Adrenal gland (tissue), 9 donors: ENCODE measurements at regions not wholly inside any gene's neighbourhood (a gene's known extent, or its start where the extent isn't known, plus 50 kb on each side); places are given as distances from the start of the nearest gene placed in this dataset.

Experiments used
- DNase-seq, 7 donors: peaks; one replicate each; pipeline ENCODE4 v3.0.0-alpha.2; 2019 to 2020
- H3K27ac ChIP-seq, 5 donors: fragments of 200-600 bp; sonication (generic) in 4 of 5; 1 replicate in 3 of 5; 2 replicates in 2 of 5; pipeline versions ENCODE4 v1.5.1 to v1.8.0; 2016 to 2020; ENCODE audit warnings: mild to moderate bottlenecking in 1 of 5
- H3K27me3 ChIP-seq: fragments of 200-600 bp; 2 replicates; pipeline ENCODE4 v1.8.0; 2021
- H3K36me3 ChIP-seq, 2 donors: fragments of 200-600 bp; replicated peaks in 1 of 2; 1 replicate in 1 of 2; 2 replicates in 1 of 2; pipeline versions ENCODE4 v1.5.1 to v1.8.0; 2018 to 2022
- H3K4me1 ChIP-seq, 2 donors: fragments of 200-600 bp; replicated peaks in 1 of 2; 1 replicate in 1 of 2; 2 replicates in 1 of 2; pipeline versions ENCODE4 v1.5.1 to v1.8.0; 2018 to 2021
- H3K4me3 ChIP-seq, 4 donors: fragments of 200-600 bp; sonication (generic) in 3 of 4; one replicate each; pipeline ENCODE4 v1.5.1; 2016 to 2018
- H3K9me3 ChIP-seq, 3 donors: fragments of 200-600 bp; sonication (generic) in 1 of 3; replicated peaks in 1 of 3; 1 replicate in 2 of 3; 2 replicates in 1 of 3; pipeline versions ENCODE4 v1.5.1 to v1.8.0; 2016 to 2021
- POLR2A ChIP-seq, 2 donors: fragments of 450-650 bp; IDR thresholded peaks; one replicate each; pipeline ENCODE4 v1.6.1; 2017; ENCODE audit warnings: antibody characterized with exemption in 2 of 2, mild to moderate bottlenecking in 2 of 2, moderate library complexity in 1 of 2
- WGBS, 4 donors: extraction: QIAGEN DNeasy Blood & Tissue Kit in 2 of 4; methylation state at CpG; one replicate each; pipeline versions ENCODE4 v1.1.5 to v1.1.7; 2013 to 2017; 5-methylcytosine and 5-hydroxymethylcytosine counted together
- intact Hi-C, 2 donors: fragments of 100-400 bp; cut with DNase I; formaldehyde crosslinking; loops; one replicate each; pipeline versions ENCODE4 v1.14.1 to v1.15.0; 2022 to 2023
- TF ChIP-seq, protein P1 (sequence below), 6 experiments: fragments of 450-650 bp in 4 of 6; fragments of 200-600 bp in 2 of 6; sonication (generic) in 1 of 6; IDR thresholded peaks; 1 replicate in 5 of 6; 2 replicates in 1 of 6; pipeline versions ENCODE4 v1.5.1 to v1.8.0; 2016 to 2021; ENCODE audit warnings: antibody characterized with exemption in 6 of 6, mild to moderate bottlenecking in 2 of 6, moderate library complexity in 1 of 6
- donor health status: healthy with polysubstance abuse.
- donor health status: Bipolar disorder and iron deficiency.
- donor health status: DM: yes; HTN: yes; CAD: no.
- donor health status: DM: no; HTN: no; CAD: no.
- donor health status: DM: no; HTN: no; CAD: no.

DNA sequence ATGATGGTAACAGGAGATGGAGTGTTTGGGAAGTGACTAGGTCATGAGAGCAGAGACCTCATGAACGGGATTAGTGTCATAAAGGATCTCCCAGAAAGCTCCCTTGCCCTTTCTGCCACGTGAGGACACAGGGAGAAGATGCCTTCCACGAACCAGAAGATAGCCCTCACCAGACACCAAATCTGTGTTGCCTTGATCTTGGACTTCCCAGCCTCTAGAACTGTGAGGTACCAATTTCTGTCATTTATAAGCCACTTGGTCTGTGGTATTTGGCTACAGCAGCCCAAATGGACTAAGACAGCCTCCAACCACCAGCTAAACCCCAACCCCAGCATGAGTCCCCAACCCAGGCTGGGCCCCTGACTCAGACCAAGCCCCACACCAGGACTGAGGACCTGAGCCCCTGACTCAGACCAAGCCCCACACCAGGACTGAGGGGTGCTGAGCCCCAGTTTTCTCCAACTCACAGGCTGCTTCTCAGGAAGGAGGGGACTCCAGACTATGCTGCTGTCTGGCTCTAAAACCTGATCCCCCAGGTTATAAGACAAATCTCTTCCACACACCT is 54.1 kb downstream of the PTPRS start:
- no peak overlapping the region for H3K4me3 ChIP-seq
- TF ChIP-seq POLR2A (IDR thresholded peaks at IDR 0.05) = no peak
- TF ChIP-seq, protein P1, sequence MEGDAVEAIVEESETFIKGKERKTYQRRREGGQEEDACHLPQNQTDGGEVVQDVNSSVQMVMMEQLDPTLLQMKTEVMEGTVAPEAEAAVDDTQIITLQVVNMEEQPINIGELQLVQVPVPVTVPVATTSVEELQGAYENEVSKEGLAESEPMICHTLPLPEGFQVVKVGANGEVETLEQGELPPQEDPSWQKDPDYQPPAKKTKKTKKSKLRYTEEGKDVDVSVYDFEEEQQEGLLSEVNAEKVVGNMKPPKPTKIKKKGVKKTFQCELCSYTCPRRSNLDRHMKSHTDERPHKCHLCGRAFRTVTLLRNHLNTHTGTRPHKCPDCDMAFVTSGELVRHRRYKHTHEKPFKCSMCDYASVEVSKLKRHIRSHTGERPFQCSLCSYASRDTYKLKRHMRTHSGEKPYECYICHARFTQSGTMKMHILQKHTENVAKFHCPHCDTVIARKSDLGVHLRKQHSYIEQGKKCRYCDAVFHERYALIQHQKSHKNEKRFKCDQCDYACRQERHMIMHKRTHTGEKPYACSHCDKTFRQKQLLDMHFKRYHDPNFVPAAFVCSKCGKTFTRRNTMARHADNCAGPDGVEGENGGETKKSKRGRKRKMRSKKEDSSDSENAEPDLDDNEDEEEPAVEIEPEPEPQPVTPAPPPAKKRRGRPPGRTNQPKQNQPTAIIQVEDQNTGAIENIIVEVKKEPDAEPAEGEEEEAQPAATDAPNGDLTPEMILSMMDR (IDR thresholded peaks at IDR 0.05) = no peak
- H3K27ac ChIP-seq = peak overlapping the region in 1 of 5 donors; percentile 45
- H3K36me3 ChIP-seq = peaks cover 0 to 18% of the 10 kb centered on the region in 2 donors
- no peaks in the 10 kb centered on the region for H3K27me3 ChIP-seq
- DNase-seq = no peak
- intact Hi-C loops = no loop called here
- H3K4me1 ChIP-seq = peaks cover 7 to 27% of the 10 kb centered on the region in 2 donors
- no peaks in the 10 kb centered on the region for H3K9me3 ChIP-seq
- WGBS, 4 donors = 82 to 94% (median 94%) methylated on average over 3 of the region's 3 CpGs

GRCh38 chr19:5285955-5286354 is 54.7 kb downstream of the PTPRS start:
- TF ChIP-seq POLR2A (IDR thresholded peaks at IDR 0.05) = no peak
- TF ChIP-seq, protein P1 (IDR thresholded peaks at IDR 0.05) = no peak
- intact Hi-C loops = no loop called here
- H3K4me1 ChIP-seq = peaks cover 8 to 32% of the 10 kb centered on the region in 2 donors
- no peak overlapping the region for H3K4me3 ChIP-seq
- H3K9me3 ChIP-seq = no peaks in the 10 kb centered on the region
- no peak overlapping the region for H3K27ac ChIP-seq
- peaks cover 0 to 18% of the 10 kb centered on the region in 2 donors for H3K36me3 ChIP-seq
- WGBS, 4 donors = 83 to 95% (median 91%) methylated on average over 13 to 15 of the region's 15 CpGs
- no peaks in the 10 kb centered on the region for H3K27me3 ChIP-seq
- no peak for DNase-seq

DNA sequence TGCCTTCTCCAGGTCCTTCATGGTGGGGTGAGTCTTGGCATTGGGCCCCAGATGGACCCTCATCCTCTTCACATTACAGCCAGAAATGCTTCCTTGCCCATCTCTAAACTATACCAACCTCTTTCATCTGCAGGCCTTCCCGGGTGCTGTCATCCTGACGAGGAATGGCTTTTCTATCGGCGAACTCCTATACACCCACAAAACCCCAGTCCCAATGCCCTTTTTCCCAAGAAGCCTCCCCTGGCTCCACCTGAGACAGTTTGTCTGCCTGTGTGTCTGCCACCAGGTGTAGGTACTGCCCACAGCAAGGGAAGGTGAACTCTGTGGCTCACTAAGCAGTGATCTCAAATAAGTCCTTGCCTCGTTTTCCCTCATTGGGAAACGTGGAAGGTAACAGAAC is 55.3 kb downstream of the PTPRS start:
- no peak for DNase-seq
- peaks cover 8 to 29% of the 10 kb centered on the region in 2 donors for H3K4me1 ChIP-seq
- no peaks in the 10 kb centered on the region for H3K27me3 ChIP-seq
- intact Hi-C loops = no loop called here
- no peak for TF ChIP-seq POLR2A (IDR thresholded peaks at IDR 0.05)
- TF ChIP-seq, protein P1 (IDR thresholded peaks at IDR 0.05) = no peak
- no peak overlapping the region for H3K4me3 ChIP-seq
- no peaks in the 10 kb centered on the region for H3K9me3 ChIP-seq
- H3K36me3 ChIP-seq = peaks cover 0 to 18% of the 10 kb centered on the region in 2 donors
- H3K27ac ChIP-seq = no peak overlapping the region
- WGBS, 4 donors = 96 to 99% (median 98%) methylated on average over 6 of the region's 6 CpGs

DNA sequence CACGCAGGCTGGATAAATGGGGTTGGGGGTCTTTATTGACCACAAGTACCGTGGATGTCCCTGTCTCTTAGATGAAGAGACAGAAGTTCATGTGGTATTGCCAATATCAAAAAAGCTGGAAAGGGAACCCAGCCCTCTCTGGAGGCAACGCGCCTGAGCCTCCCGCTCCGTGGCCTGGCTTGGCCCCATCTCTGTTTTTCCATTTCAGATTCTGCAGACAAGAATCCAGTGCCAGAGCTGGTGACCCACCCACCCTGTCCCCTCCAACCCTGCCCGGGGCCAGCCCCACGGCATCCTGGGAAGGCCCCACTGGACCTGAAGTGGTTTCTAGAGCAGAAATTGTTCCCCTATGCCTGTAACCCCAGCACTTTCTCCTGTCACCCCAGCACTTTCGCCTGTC is 57.7 kb downstream of the PTPRS start:
- Histone ChIP-seq H3K4me1 (peaks cover 8 to 22% of the 10 kb centered on the region in 2 donors), H3K27ac (peak overlapping the region in 2 of 5 donors; percentile 57 to 74), H3K4me3 (no peak overlapping the region), H3K36me3 (peaks cover 0 to 18% of the 10 kb centered on the region in 2 donors), H3K27me3 (no peaks in the 10 kb centered on the region), H3K9me3 (no peaks in the 10 kb centered on the region)
- 80 to 86% (median 83%) methylated on average over 6 to 9 of the region's 9 CpGs for WGBS, 4 donors
- DNase-seq = no peak
- intact Hi-C loops = no loop called here
- TF ChIP-seq POLR2A (IDR thresholded peaks at IDR 0.05) = no peak
- TF ChIP-seq, protein P1 (IDR thresholded peaks at IDR 0.05) = no peak
